Neuronal stem cell (in vitro differentiated cells): ENCODE measurements at regions not wholly inside any gene's neighbourhood (a gene's known extent, or its start where the extent isn't known, plus 50 kb on each side); places are given as distances from the start of the nearest gene placed in this dataset.
"Not testable (repeated sequence)": the region's sequence is repeated elsewhere in the genome, so short reads cannot be mapped to it uniquely, and the experiment has no call there.

ENCODE experiments used
- DNase-seq: peaks from one replicate; pipeline ENCODE4 v3.0.0-alpha.2; 2013; ENCODE audit warnings: low spot score
- H2AFZ ChIP-seq: one replicate; pipeline ENCODE4 v1.6.1; 2013; ENCODE audit warnings: mild to moderate bottlenecking, low read length, inconsistent platforms
- H2AK5ac ChIP-seq: 2 replicates; pipeline ENCODE4 v1.6.1; 2013; ENCODE audit warnings: low read depth, mild to moderate bottlenecking, inconsistent platforms, low read length, moderate library complexity, mixed read lengths
- H2BK120ac ChIP-seq: 2 replicates; pipeline ENCODE4 v1.6.1; 2013; ENCODE audit warnings: low read depth, mild to moderate bottlenecking, inconsistent platforms, low read length, moderate library complexity, mixed read lengths
- H2BK12ac ChIP-seq: one replicate; pipeline ENCODE4 v1.6.1; 2013; ENCODE audit warnings: low read length, inconsistent platforms
- H2BK15ac ChIP-seq: 2 replicates; pipeline ENCODE4 v1.6.1; 2013; ENCODE audit warnings: mild to moderate bottlenecking, low read length, inconsistent platforms, mixed read lengths
- H2BK5ac ChIP-seq: one replicate; pipeline ENCODE4 v1.6.1; 2013; ENCODE audit warnings: inconsistent platforms, mild to moderate bottlenecking, low read length, moderate library complexity
- H3K14ac ChIP-seq: one replicate; pipeline ENCODE4 v1.6.1; 2013; ENCODE audit warnings: low read length, inconsistent platforms
- H3K18ac ChIP-seq: 2 replicates; pipeline ENCODE4 v1.6.1; 2013; ENCODE audit warnings: low read length, inconsistent platforms
- H3K23ac ChIP-seq: 2 replicates; pipeline ENCODE4 v1.6.1; 2013; ENCODE audit warnings: low read depth, mild to moderate bottlenecking, mixed read lengths, low read length, inconsistent platforms; ENCODE audit not compliant: poor library complexity
- H3K27ac ChIP-seq: replicated peaks from 3 replicates; pipeline ENCODE4 v1.5.1; 2013; ENCODE audit warnings: low read length, inconsistent platforms
- H3K27me3 ChIP-seq, 3 experiments: 2 replicates each; pipeline ENCODE4 v1.6.1; 2013; ENCODE audit warnings: low read length in 3 of 3, mild to moderate bottlenecking in 2 of 3, inconsistent platforms in 1 of 3, low read depth in 1 of 3, mixed read lengths in 1 of 3, moderate library complexity in 1 of 3; ENCODE audit not compliant: control insufficient read depth in 3 of 3, insufficient read depth in 3 of 3
- H3K36me3 ChIP-seq, 2 donors: replicated peaks in 1 of 2; 2 replicates each; pipeline ENCODE4 v1.6.1; 2013; ENCODE audit warnings: low read length in 2 of 2; ENCODE audit not compliant: control insufficient read depth in 2 of 2, insufficient read depth in 2 of 2
- H3K4ac ChIP-seq: 2 replicates; pipeline ENCODE4 v1.6.1; 2013; ENCODE audit warnings: inconsistent platforms, mild to moderate bottlenecking, low read length, moderate library complexity
- H3K4me1 ChIP-seq, 2 donors: 1 replicate in 1 of 2; 2 replicates in 1 of 2; pipeline ENCODE4 v1.6.1; 2013; ENCODE audit warnings: low read length in 2 of 2, low read depth in 1 of 2; ENCODE audit not compliant: control insufficient read depth in 2 of 2, insufficient read depth in 1 of 2
- H3K4me2 ChIP-seq: one replicate; pipeline ENCODE4 v1.6.1; 2013; ENCODE audit warnings: mild to moderate bottlenecking, low read length, inconsistent platforms; ENCODE audit not compliant: insufficient read depth, poor library complexity, severe bottlenecking
- H3K4me3 ChIP-seq, 2 donors: 2 replicates each; pipeline ENCODE4 v1.5.1; 2013; ENCODE audit warnings: low read length in 2 of 2, mild to moderate bottlenecking in 2 of 2, inconsistent platforms in 1 of 2, moderate library complexity in 1 of 2
- H3K79me1 ChIP-seq: one replicate; pipeline ENCODE4 v1.6.1; 2013; ENCODE audit warnings: low read depth, mild to moderate bottlenecking, inconsistent platforms, low read length, moderate library complexity
- H3K9ac ChIP-seq: one replicate; pipeline ENCODE4 v1.6.1; 2013; ENCODE audit warnings: mild to moderate bottlenecking, low read depth, low read length, inconsistent platforms; ENCODE audit not compliant: poor library complexity
- H3K9me3 ChIP-seq, 2 donors: replicated peaks in 1 of 2; 2 replicates each; pipeline versions ENCODE3 to v1.6.1; 2013; ENCODE audit warnings: low read length in 2 of 2, mild to moderate bottlenecking in 2 of 2, inconsistent platforms in 1 of 2, low read depth in 1 of 2, mixed read lengths in 1 of 2, moderate library complexity in 1 of 2; ENCODE audit not compliant: control insufficient read depth in 2 of 2, insufficient read depth in 1 of 2
- H4K8ac ChIP-seq: one replicate; pipeline ENCODE4 v1.6.1; 2013; ENCODE audit warnings: low read depth, mild to moderate bottlenecking, inconsistent platforms, low read length, moderate library complexity
- H4K91ac ChIP-seq: one replicate; pipeline ENCODE4 v1.6.1; 2013; ENCODE audit warnings: low read length, low read depth, mild to moderate bottlenecking, inconsistent platforms; ENCODE audit not compliant: poor library complexity
- WGBS, 2 donors: extraction: QIAGEN DNeasy Blood & Tissue Kit; methylation state at CpG; one replicate each; pipeline ENCODE4 v1.1.7; 2013; ENCODE audit warnings: missing lambda C conversion rate in 2 of 2, mixed read lengths in 1 of 2; ENCODE audit not compliant: insufficient read length in 2 of 2, insufficient replicate concordance in 1 of 2; ENCODE audit errors: extremely low coverage in 2 of 2; 5-methylcytosine and 5-hydroxymethylcytosine counted together

DNA sequence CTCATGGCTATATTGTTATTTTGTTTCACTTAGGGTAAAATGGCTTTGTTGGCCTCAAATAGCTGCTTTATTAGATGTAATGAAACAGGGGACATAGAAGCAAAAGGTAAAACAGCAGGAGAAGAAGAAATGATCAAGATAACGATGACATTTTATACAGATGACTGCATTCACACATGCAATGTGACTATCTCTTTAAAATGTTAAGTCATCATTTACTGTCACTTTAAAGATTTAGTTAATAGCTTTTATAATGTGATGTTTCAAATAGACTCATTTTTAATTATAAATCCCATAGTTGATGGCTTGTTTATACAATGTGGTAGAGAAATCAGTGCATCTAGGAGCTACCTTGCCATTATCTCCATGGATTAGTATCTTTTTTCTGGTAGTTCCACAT, 2160.8 kb upstream of the DEFB115 start:
- not testable (repeated sequence) for H4K91ac ChIP-seq, H3K23ac ChIP-seq, DNase-seq, H3K36me3 ChIP-seq, H3K27ac ChIP-seq, H3K4me3 ChIP-seq, H2AK5ac ChIP-seq, H3K79me1 ChIP-seq, H3K4ac ChIP-seq, H4K8ac ChIP-seq, H3K9me3 ChIP-seq, H3K14ac ChIP-seq, H3K4me1 ChIP-seq, H2BK120ac ChIP-seq, H3K18ac ChIP-seq, H2BK12ac ChIP-seq, H2BK15ac ChIP-seq, H2BK5ac ChIP-seq, H3K4me2 ChIP-seq, H3K27me3 ChIP-seq, H2AFZ ChIP-seq, H3K9ac ChIP-seq
- WGBS, 2 donors, result no CpG with 5 or more reads among the region's 1 CpG

DNA sequence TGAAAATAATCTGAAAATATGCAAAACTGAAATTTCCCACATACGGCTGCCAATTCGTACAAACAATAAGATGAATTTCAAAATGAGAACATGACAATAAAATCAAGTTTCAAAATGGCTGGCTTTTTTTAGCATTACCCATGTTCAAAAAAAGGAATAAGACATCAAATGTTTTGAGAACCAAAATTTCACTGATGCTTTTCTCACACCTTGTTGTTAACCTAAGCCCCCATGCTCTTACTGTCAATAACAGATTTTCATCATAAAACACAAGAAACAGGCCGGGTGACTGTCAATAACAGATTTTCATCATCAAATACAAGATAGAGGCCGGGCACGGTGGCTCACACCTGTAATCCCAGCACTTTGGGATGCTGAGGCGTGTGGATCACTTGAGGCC, 2149.6 kb upstream of the DEFB115 start:
- H2BK120ac ChIP-seq, H3K23ac ChIP-seq, H3K27me3 ChIP-seq, H3K9ac ChIP-seq, DNase-seq, H3K4ac ChIP-seq, H4K91ac ChIP-seq, H3K14ac ChIP-seq, H3K36me3 ChIP-seq, H3K79me1 ChIP-seq, H2BK12ac ChIP-seq, H2BK15ac ChIP-seq, H3K4me2 ChIP-seq, H3K18ac ChIP-seq, H2AFZ ChIP-seq, H3K4me1 ChIP-seq, H2BK5ac ChIP-seq, H4K8ac ChIP-seq, H3K9me3 ChIP-seq, H2AK5ac ChIP-seq, H3K4me3 ChIP-seq, H3K27ac ChIP-seq: not testable (repeated sequence)
- no CpG with 5 or more reads among the region's 6 CpGs for WGBS, 2 donors

DNA sequence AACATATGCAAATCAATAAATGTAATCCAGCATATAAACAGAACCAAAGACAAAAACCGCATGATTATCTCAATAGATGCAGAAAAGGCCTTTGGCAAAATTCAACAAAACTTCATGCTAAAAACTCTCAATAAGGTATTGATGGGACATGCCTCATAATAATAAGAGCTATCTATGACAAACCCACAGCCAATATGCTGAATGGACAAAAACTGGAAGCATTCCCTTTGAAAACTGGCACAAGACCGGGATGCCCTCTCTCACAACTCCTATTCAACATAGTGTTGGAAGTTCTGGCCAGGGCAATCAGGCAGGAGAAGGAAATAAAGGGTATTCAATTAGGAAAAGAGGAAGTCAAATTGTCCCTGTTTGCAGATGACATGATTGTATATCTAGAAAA, 2148.1 kb upstream of the DEFB115 start:
- not testable (repeated sequence) for DNase-seq, H3K4me2 ChIP-seq, H2BK5ac ChIP-seq, H2AFZ ChIP-seq, H2AK5ac ChIP-seq, H3K27ac ChIP-seq, H3K4me1 ChIP-seq, H2BK15ac ChIP-seq, H3K14ac ChIP-seq, H4K8ac ChIP-seq, H3K36me3 ChIP-seq, H2BK120ac ChIP-seq, H3K4ac ChIP-seq, H3K79me1 ChIP-seq, H3K9me3 ChIP-seq, H3K18ac ChIP-seq, H3K27me3 ChIP-seq, H3K23ac ChIP-seq, H3K4me3 ChIP-seq, H4K91ac ChIP-seq, H3K9ac ChIP-seq, H2BK12ac ChIP-seq
- WGBS, 2 donors, result no CpG with 5 or more reads among the region's 2 CpGs

DNA sequence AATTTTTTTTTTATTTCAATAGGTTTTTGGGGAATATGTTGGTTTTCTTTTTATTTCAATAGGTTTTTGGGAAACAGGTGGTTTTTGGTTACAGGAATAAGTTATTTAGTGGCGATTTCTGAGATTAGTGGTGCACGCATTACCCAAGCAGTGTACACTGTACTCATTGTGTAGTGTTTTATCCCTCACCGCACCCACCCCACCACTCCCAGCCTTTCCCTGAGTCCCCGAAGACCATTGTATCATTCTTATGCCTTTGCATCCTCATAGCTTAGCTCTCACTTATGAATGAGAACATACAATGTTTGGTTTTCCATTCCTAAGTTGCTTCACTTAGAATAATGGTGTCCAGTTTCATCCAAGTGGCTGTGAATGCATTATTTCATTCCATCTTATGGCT, 2142.4 kb upstream of the DEFB115 start:
- H2BK12ac ChIP-seq, H3K79me1 ChIP-seq, H3K18ac ChIP-seq, H3K14ac ChIP-seq, H2BK5ac ChIP-seq, H4K91ac ChIP-seq, H3K4me3 ChIP-seq, H3K23ac ChIP-seq, H2AFZ ChIP-seq, H3K9me3 ChIP-seq, H2BK15ac ChIP-seq, H3K4ac ChIP-seq, DNase-seq, H2AK5ac ChIP-seq, H2BK120ac ChIP-seq, H3K4me2 ChIP-seq, H3K4me1 ChIP-seq, H3K36me3 ChIP-seq, H3K27me3 ChIP-seq, H3K9ac ChIP-seq, H3K27ac ChIP-seq, H4K8ac ChIP-seq: not testable (repeated sequence)
- WGBS, 2 donors, result no CpG with 5 or more reads among the region's 4 CpGs
